CD14-positive monocyte (primary cell): ENCODE measurements at regions not wholly inside any gene's neighbourhood (a gene's known extent, or its start where the extent isn't known, plus 50 kb on each side); places are given as distances from the start of the nearest gene placed in this dataset.
"Not testable (repeated sequence)": the region's sequence is repeated elsewhere in the genome, so short reads cannot be mapped to it uniquely, and the experiment has no call there.

Experiments
- DNase-seq, 3 donors: peaks; one replicate each; pipeline ENCODE4 v3.0.0-alpha.2; 2011 to 2022
- H2AFZ ChIP-seq: 2 replicates; pipeline ENCODE4 v1.6.0; 2012; ENCODE audit warnings: mild to moderate bottlenecking, low read depth, low read length, inconsistent platforms; ENCODE audit not compliant: insufficient read depth, poor library complexity, severe bottlenecking
- H3K27ac ChIP-seq, 2 donors: 1 replicate in 1 of 2; 2 replicates in 1 of 2; pipeline ENCODE4 v1.5.1; 2012 to 2013; ENCODE audit warnings: low read length in 2 of 2, control low read depth in 1 of 2, inconsistent platforms in 1 of 2, low read depth in 1 of 2, mild to moderate bottlenecking in 1 of 2
- H3K27me3 ChIP-seq, 2 donors: one replicate each; pipeline versions ENCODE4 v1.6.0 to v1.6.1; 2011 to 2013; ENCODE audit warnings: low read length in 2 of 2; ENCODE audit not compliant: control insufficient read depth in 2 of 2, insufficient read depth in 2 of 2
- H3K36me3 ChIP-seq, 2 donors: replicated peaks in 1 of 2; 1 replicate in 1 of 2; 2 replicates in 1 of 2; pipeline versions ENCODE4 v1.5.1 to v1.6.1; 2012 to 2013; ENCODE audit warnings: low read length in 2 of 2, control low read depth in 1 of 2, inconsistent platforms in 1 of 2, mild to moderate bottlenecking in 1 of 2; ENCODE audit not compliant: insufficient read depth in 2 of 2, control insufficient read depth in 1 of 2
- H3K4me1 ChIP-seq, 2 donors: 1 replicate in 1 of 2; 2 replicates in 1 of 2; pipeline versions ENCODE4 v1.5.1 to v1.6.1; 2012 to 2013; ENCODE audit warnings: low read length in 2 of 2, control low read depth in 1 of 2, inconsistent platforms in 1 of 2, mild to moderate bottlenecking in 1 of 2, moderate library complexity in 1 of 2; ENCODE audit not compliant: insufficient read depth in 2 of 2, control insufficient read depth in 1 of 2
- H3K4me2 ChIP-seq: replicated peaks from 2 replicates; pipeline ENCODE3; 2012; ENCODE audit warnings: low read length, moderate library complexity, mild to moderate bottlenecking; ENCODE audit not compliant: poor library complexity, severe bottlenecking; ENCODE audit errors: extremely low read depth
- H3K4me3 ChIP-seq, 3 experiments: fragments of 200-600 bp in 1 of 3; sonication (generic) in 1 of 3; replicated peaks in 1 of 3; 1 replicate in 2 of 3; 2 replicates in 1 of 3; pipeline ENCODE4 v1.5.1; 2011 to 2013; ENCODE audit warnings: low read length in 3 of 3, mild to moderate bottlenecking in 3 of 3, control low read depth in 2 of 3, low read depth in 2 of 3, inconsistent platforms in 1 of 3, moderate library complexity in 1 of 3
- H3K79me2 ChIP-seq: 2 replicates; pipeline ENCODE4 v1.6.0; 2012; ENCODE audit warnings: mild to moderate bottlenecking, control low read depth, inconsistent platforms, low read length, moderate library complexity; ENCODE audit not compliant: insufficient read depth
- H3K9ac ChIP-seq: 2 replicates; pipeline ENCODE4 v1.6.0; 2017; ENCODE audit warnings: low read length, mild to moderate bottlenecking; ENCODE audit not compliant: insufficient read depth, poor library complexity, severe bottlenecking
- H3K9me3 ChIP-seq, 2 donors: replicated peaks in 1 of 2; 1 replicate in 1 of 2; 2 replicates in 1 of 2; pipeline versions ENCODE4 v1.5.1 to v1.6.1; 2012 to 2013; ENCODE audit warnings: low read length in 2 of 2, control low read depth in 1 of 2; ENCODE audit not compliant: control insufficient read depth in 1 of 2, insufficient read depth in 1 of 2
- H4K20me1 ChIP-seq: 2 replicates; pipeline ENCODE4 v1.6.0; 2012; ENCODE audit warnings: mild to moderate bottlenecking, low read length, control low read depth, moderate library complexity; ENCODE audit not compliant: insufficient read depth
- H3K27ac Mint-ChIP-seq, 7 donors: one replicate each; pipeline ENCODE4 v1.8.0; 2020; ENCODE audit warnings: mild to moderate bottlenecking in 7 of 7, mixed read lengths in 7 of 7, moderate library complexity in 6 of 7, inconsistent platforms in 2 of 7
- H3K27me3 Mint-ChIP-seq, 3 donors: one replicate each; pipeline ENCODE4 v1.8.0; 2021 to 2022; ENCODE audit warnings: low read depth in 3 of 3, mild to moderate bottlenecking in 3 of 3, mixed read lengths in 3 of 3, moderate library complexity in 3 of 3, inconsistent platforms in 1 of 3
- H3K36me3 Mint-ChIP-seq, 2 donors: one replicate each; pipeline ENCODE4 v1.8.0; 2020; ENCODE audit warnings: mixed read lengths in 2 of 2, inconsistent platforms in 1 of 2, mild to moderate bottlenecking in 1 of 2
- H3K4me1 Mint-ChIP-seq: one replicate; pipeline ENCODE4 v1.8.0; 2020; ENCODE audit warnings: mild to moderate bottlenecking, mixed read lengths
- H3K4me3 Mint-ChIP-seq, 2 donors: one replicate each; pipeline ENCODE4 v1.8.0; 2020; ENCODE audit warnings: mild to moderate bottlenecking in 2 of 2, mixed read lengths in 2 of 2, moderate library complexity in 1 of 2
- H3K9me3 Mint-ChIP-seq, 7 donors: one replicate each; pipeline ENCODE4 v1.8.0; 2020 to 2022; ENCODE audit warnings: mixed read lengths in 7 of 7, mild to moderate bottlenecking in 6 of 7, moderate library complexity in 6 of 7, inconsistent platforms in 2 of 7
- WGBS: methylation state at CpG from one replicate; pipeline ENCODE4 v1.1.5; 2013; ENCODE audit warnings: missing lambda C conversion rate; ENCODE audit not compliant: insufficient coverage; 5-methylcytosine and 5-hydroxymethylcytosine counted together
- intact Hi-C, 2 donors: fragments of 100-400 bp; cut with micrococcal nuclease; formaldehyde crosslinking; loops; one replicate each; pipeline versions ENCODE4 v1.15.0 to v1.15.1; 2023

DNA sequence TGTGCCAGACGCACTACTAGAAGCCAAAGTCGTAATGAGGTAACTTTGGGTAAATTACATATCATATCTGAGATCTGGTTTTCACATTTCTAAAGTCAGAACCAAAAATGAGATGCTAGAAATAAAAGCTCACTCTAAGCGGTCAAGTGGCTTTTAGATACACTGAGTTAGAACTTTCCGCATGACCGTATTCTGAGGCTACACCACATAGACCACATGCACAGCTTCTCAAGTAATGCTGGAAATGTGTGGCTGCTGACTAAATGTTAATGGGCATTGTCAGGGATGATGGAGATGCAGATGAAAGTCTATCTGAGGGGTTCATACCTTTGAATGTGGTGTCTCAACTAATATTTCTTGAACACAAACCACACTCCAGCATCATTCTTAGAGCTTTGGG lies 316.8 kb downstream of the ANAPC1 start:
- H3K36me3 ChIP-seq, H3K4me3 ChIP-seq, H3K4me1 Mint-ChIP-seq, H3K27me3 ChIP-seq, intact Hi-C loops, H3K9me3 ChIP-seq, H3K27me3 Mint-ChIP-seq, H3K27ac ChIP-seq, DNase-seq, H3K79me2 ChIP-seq, H3K4me3 Mint-ChIP-seq, H3K4me2 ChIP-seq, H2AFZ ChIP-seq, H3K9ac ChIP-seq, H3K27ac Mint-ChIP-seq, H3K36me3 Mint-ChIP-seq, H4K20me1 ChIP-seq: not testable (repeated sequence)
- WGBS = no CpG with 5 or more reads among the region's 5 CpGs
- peaks cover 5 to 12% (median 7%) of the 10 kb centered on the region in 7 donors for H3K9me3 Mint-ChIP-seq
- peaks cover 10 to 11% of the 10 kb centered on the region in 2 donors for H3K4me1 ChIP-seq

DNA sequence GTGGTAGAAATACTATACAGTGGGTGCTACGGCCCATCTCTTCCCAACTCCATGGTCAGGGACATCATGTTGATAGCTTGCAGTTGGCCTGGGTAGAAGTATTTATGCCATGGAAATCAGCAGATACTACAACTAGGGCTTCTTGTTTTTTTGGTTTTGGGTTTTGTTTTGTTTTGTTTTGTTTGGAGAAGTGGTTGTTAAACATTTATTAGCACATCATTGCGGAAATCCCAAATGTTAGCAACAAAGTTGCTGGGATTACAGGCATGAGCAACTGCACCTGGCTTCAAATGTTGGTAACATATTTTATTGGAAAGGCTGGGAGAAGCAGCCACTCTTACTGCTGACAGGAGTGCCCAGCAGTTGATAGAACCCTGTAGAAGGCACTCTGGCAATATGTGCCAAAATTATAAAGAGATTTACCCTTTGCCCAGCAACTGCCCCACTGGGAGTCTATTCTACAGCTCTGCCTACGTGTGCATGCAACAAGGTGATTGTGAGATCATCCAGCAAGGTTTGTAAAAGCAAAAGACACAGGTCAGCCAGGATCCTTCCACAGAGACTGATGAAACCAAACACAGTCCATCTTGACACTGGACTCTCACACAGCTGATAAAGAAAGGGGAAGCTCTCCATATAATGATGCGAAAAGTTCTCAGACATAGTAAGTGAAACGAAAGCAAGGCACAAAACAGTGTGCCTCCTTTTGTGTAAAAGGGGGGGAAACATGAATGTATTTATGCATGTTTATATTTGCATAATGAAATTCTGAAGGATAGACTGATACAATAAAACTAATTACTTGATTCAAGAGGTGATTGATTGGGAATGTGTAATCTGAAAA lies 314.4 kb downstream of the ANAPC1 start:
- Histone ChIP-seq H3K27ac (peak overlapping the region in 1 of 2 donors; percentile 36), H3K4me3 (peak overlapping the region in 1 of 3 experiments; percentile 49), H3K4me1 (peaks cover 10 to 11% of the 10 kb centered on the region in 2 donors)
- H4K20me1 ChIP-seq, H3K36me3 ChIP-seq, H3K36me3 Mint-ChIP-seq, H3K9ac ChIP-seq, H3K4me3 Mint-ChIP-seq, H3K9me3 ChIP-seq, H2AFZ ChIP-seq, H3K27me3 ChIP-seq, H3K27me3 Mint-ChIP-seq, H3K9me3 Mint-ChIP-seq, H3K4me1 Mint-ChIP-seq, H3K79me2 ChIP-seq, intact Hi-C loops, H3K4me2 ChIP-seq: not testable (repeated sequence)
- peak overlapping the region in 5 of 7 donors; percentile 19 to 75 (median 68) for H3K27ac Mint-ChIP-seq
- no CpG with 5 or more reads among the region's 5 CpGs for WGBS
- peak; percentile 7 to 34 (median 33) for DNase-seq

GRCh38 chr2:111570300-111571114 lies 313.5 kb downstream of the ANAPC1 start:
- H3K9me3 ChIP-seq, H2AFZ ChIP-seq, H3K36me3 ChIP-seq, H3K4me1 Mint-ChIP-seq, H3K36me3 Mint-ChIP-seq, H3K79me2 ChIP-seq, H3K9ac ChIP-seq, H3K27me3 Mint-ChIP-seq, H3K4me2 ChIP-seq, H4K20me1 ChIP-seq, intact Hi-C loops, H3K27me3 ChIP-seq, H3K9me3 Mint-ChIP-seq, DNase-seq: not testable (repeated sequence)
- peak overlapping the region in 1 of 2 donors; percentile 36 for H3K27ac ChIP-seq
- H3K4me3 ChIP-seq = peak overlapping the region in 1 of 3 experiments; percentile 49
- H3K4me3 Mint-ChIP-seq = peak overlapping the region; percentile 66 to 86
- H3K4me1 ChIP-seq = peaks cover 10 to 11% of the 10 kb centered on the region in 2 donors
- no CpG with 5 or more reads among the region's 9 CpGs for WGBS
- peak overlapping the region; percentile 75 to 92 (median 86) for H3K27ac Mint-ChIP-seq

DNA sequence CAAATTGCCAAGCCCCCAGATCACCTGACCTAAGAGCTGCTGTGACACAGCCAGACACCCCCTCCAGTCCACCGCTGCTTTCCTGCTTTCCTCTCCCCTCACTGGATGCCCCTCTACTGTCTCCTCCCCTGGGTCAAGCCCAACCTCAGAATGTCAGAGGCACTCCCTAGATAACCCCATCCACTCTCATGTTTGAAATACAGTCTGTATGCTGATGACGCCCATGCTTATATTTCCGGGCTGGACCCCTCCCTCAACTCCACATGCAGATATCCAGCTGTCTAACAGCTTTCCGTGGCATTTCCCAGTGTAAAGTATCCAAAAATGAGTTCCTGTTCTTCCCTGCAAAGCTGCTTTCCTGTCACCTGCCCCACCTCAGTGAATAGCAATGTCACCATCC lies 309.2 kb downstream of the ANAPC1 start:
- H3K36me3 Mint-ChIP-seq, H4K20me1 ChIP-seq, intact Hi-C loops, H3K4me1 ChIP-seq, H3K9ac ChIP-seq, H2AFZ ChIP-seq, H3K79me2 ChIP-seq, H3K27ac Mint-ChIP-seq, H3K4me2 ChIP-seq, H3K27me3 ChIP-seq, H3K9me3 Mint-ChIP-seq, H3K9me3 ChIP-seq, H3K36me3 ChIP-seq, H3K4me3 ChIP-seq, H3K4me1 Mint-ChIP-seq, H3K27me3 Mint-ChIP-seq, H3K4me3 Mint-ChIP-seq, DNase-seq, H3K27ac ChIP-seq: not testable (repeated sequence)
- 100% methylated on average over 3 of the region's 4 CpGs for WGBS
